ENCODE measurements at regions not wholly inside any gene's neighbourhood (a gene's known extent, or its start where the extent isn't known, plus 50 kb on each side); places are given as distances from the start of the nearest gene placed in this dataset.

DNA sequence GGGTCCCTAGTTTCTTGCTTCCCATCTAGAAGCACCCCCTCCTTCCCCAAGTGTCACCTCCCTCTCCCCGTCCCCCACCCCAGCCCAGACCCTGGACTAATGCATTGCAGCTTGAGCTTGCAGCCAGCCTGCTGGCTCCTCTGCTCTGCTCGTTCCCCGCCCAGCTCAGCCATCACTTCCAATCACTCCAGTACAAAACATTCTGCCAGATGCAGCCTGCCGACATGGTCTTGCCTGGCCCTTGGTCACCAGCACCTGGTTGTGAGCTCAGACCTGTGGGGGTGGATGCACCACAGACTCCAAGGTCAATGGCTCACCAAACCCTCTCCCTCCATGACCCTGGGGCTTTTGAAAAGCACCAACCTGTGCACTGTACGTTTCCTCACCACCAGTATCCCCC is 172.9 kb upstream of the SMIM23 start:
- TF ChIP-seq, protein P1, sequence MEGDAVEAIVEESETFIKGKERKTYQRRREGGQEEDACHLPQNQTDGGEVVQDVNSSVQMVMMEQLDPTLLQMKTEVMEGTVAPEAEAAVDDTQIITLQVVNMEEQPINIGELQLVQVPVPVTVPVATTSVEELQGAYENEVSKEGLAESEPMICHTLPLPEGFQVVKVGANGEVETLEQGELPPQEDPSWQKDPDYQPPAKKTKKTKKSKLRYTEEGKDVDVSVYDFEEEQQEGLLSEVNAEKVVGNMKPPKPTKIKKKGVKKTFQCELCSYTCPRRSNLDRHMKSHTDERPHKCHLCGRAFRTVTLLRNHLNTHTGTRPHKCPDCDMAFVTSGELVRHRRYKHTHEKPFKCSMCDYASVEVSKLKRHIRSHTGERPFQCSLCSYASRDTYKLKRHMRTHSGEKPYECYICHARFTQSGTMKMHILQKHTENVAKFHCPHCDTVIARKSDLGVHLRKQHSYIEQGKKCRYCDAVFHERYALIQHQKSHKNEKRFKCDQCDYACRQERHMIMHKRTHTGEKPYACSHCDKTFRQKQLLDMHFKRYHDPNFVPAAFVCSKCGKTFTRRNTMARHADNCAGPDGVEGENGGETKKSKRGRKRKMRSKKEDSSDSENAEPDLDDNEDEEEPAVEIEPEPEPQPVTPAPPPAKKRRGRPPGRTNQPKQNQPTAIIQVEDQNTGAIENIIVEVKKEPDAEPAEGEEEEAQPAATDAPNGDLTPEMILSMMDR (IDR thresholded peaks at IDR 0.05), result no peak
- TF ChIP-seq EP300 (IDR thresholded peaks at IDR 0.05), result no peak
